Liver (tissue), 8 donors: ENCODE measurements at regions not wholly inside any gene's neighbourhood (a gene's known extent, or its start where the extent isn't known, plus 50 kb on each side); places are given as distances from the start of the nearest gene placed in this dataset.

Experiments
- DNase-seq: peaks from one replicate; pipeline ENCODE4 v3.0.0-alpha.2; 2017; ENCODE audit warnings: low spot score
- H3K27ac ChIP-seq, 2 donors: one replicate each; pipeline ENCODE4 v1.7.0; 2013; ENCODE audit warnings: inconsistent platforms in 2 of 2, low read length in 2 of 2, control low read depth in 1 of 2, low read depth in 1 of 2, mild to moderate bottlenecking in 1 of 2
- H3K27me3 ChIP-seq, 4 donors: one replicate each; pipeline versions ENCODE4 v1.6.1 to v1.7.0; 2013; ENCODE audit warnings: low read length in 3 of 4, inconsistent platforms in 1 of 4, mild to moderate bottlenecking in 1 of 4, moderate library complexity in 1 of 4; ENCODE audit not compliant: control insufficient read depth in 4 of 4, insufficient read depth in 4 of 4
- H3K36me3 ChIP-seq, 4 donors: one replicate each; pipeline versions ENCODE4 v1.6.1 to v1.7.0; 2013; ENCODE audit warnings: low read length in 3 of 4, mild to moderate bottlenecking in 3 of 4, low read depth in 1 of 4, moderate library complexity in 1 of 4; ENCODE audit not compliant: control insufficient read depth in 4 of 4, insufficient read depth in 3 of 4
- H3K4me1 ChIP-seq, 4 donors: one replicate each; pipeline versions ENCODE4 v1.6.1 to v1.7.0; 2013; ENCODE audit warnings: low read length in 3 of 4, mild to moderate bottlenecking in 3 of 4, moderate library complexity in 1 of 4; ENCODE audit not compliant: control insufficient read depth in 4 of 4, insufficient read depth in 4 of 4
- H3K4me3 ChIP-seq, 3 donors: one replicate each; pipeline versions ENCODE4 v1.6.1 to v1.7.0; 2013; ENCODE audit warnings: low read length in 3 of 3, control low read depth in 1 of 3, low read depth in 1 of 3, mild to moderate bottlenecking in 1 of 3
- H3K9ac ChIP-seq, 2 donors: one replicate each; pipeline ENCODE4 v1.7.0; 2013; ENCODE audit warnings: low read length in 2 of 2, mild to moderate bottlenecking in 2 of 2, moderate library complexity in 2 of 2, control low read depth in 1 of 2, low read depth in 1 of 2
- H3K9me3 ChIP-seq, 4 donors: one replicate each; pipeline versions ENCODE4 v1.6.1 to v1.7.0; 2013; ENCODE audit warnings: low read length in 3 of 4; ENCODE audit not compliant: control insufficient read depth in 4 of 4
- ATF3 ChIP-seq: IDR thresholded peaks from 2 replicates; pipeline ENCODE4 v1.6.1; 2016; ENCODE audit warnings: antibody characterized with exemption
- FOXA1 ChIP-seq: IDR thresholded peaks from 2 replicates; pipeline ENCODE4 v1.6.1; 2016; ENCODE audit warnings: antibody characterized with exemption
- HNF4A ChIP-seq, 2 donors: conservative IDR thresholded peaks; 2 replicates each; pipeline ENCODE4 v1.6.1; 2016; ENCODE audit warnings: antibody characterized with exemption in 2 of 2, mild to moderate bottlenecking in 2 of 2
- HNF4G ChIP-seq: IDR thresholded peaks from 2 replicates; pipeline ENCODE4 v1.6.1; 2016; ENCODE audit warnings: antibody characterized with exemption
- NR2F2 ChIP-seq: IDR thresholded peaks from 2 replicates; pipeline ENCODE4 v1.6.1; 2016; ENCODE audit warnings: antibody characterized with exemption
- RAD21 ChIP-seq, 2 donors: IDR thresholded peaks; 2 replicates each; pipeline ENCODE4 v1.6.1; 2016; ENCODE audit warnings: antibody characterized with exemption in 2 of 2, mild to moderate bottlenecking in 2 of 2
- REST ChIP-seq: IDR thresholded peaks from 2 replicates; pipeline ENCODE4 v1.6.1; 2016; ENCODE audit warnings: antibody characterized with exemption, mild to moderate bottlenecking
- RXRA ChIP-seq, 2 donors: IDR thresholded peaks; 2 replicates each; pipeline ENCODE4 v1.6.1; 2017 to 2018; ENCODE audit warnings: antibody characterized with exemption in 2 of 2, mild to moderate bottlenecking in 1 of 2
- SP1 ChIP-seq: IDR thresholded peaks from 2 replicates; pipeline ENCODE4 v1.6.1; 2018; ENCODE audit warnings: antibody characterized with exemption, mild to moderate bottlenecking
- TAF1 ChIP-seq: conservative IDR thresholded peaks from 2 replicates; pipeline ENCODE4 v1.6.1; 2016; ENCODE audit warnings: antibody characterized with exemption, mild to moderate bottlenecking
- YY1 ChIP-seq: IDR thresholded peaks from 2 replicates; pipeline ENCODE4 v1.6.1; 2016; ENCODE audit warnings: antibody characterized with exemption, mild to moderate bottlenecking
- WGBS: extraction: QIAGEN DNeasy Blood & Tissue Kit; methylation state at CpG from one replicate; pipeline ENCODE4 v1.1.7; 2013; 5-methylcytosine and 5-hydroxymethylcytosine counted together
- TF ChIP-seq, protein P1 (sequence below): fragments of 150-350 bp; IDR thresholded peaks from 2 replicates; pipeline ENCODE4 v1.5.1; 2017; ENCODE audit warnings: improper control_type of control experiment, low read depth, low read length; ENCODE audit not compliant: missing input control
- donor health status: healthy.
- donor health status: healthy.
- donor health status: healthy.
- donor health status: healthy.
- donor health status: healthy.

DNA sequence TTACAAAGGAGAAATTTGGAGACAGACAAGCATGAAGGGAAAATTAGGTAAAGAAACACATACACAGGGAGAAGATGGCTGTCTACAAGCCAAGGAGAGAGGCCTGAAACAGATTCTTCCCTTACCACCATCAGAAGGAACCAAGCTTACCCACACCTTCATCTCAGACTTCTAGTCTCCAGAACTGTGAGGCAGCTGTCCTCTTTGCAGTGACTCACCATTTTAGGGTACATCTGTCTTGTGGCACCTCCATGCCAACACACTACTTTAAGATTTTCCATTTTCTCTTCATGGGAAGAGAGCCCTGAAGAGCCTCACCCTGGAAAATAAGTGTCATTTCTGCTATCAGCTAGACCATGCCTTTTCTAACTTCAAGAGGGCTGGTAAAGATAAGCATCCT, 369.3 kb downstream of the FRK start:
- H3K36me3 ChIP-seq: no peaks in the 10 kb centered on the region
- H3K27me3 ChIP-seq: no peaks in the 10 kb centered on the region
- TF ChIP-seq ATF3: no peak
- no peak for TF ChIP-seq RXRA (IDR thresholded peaks at IDR 0.05)
- TF ChIP-seq RAD21 (IDR thresholded peaks at IDR 0.05): no peak
- TF ChIP-seq, protein P1, sequence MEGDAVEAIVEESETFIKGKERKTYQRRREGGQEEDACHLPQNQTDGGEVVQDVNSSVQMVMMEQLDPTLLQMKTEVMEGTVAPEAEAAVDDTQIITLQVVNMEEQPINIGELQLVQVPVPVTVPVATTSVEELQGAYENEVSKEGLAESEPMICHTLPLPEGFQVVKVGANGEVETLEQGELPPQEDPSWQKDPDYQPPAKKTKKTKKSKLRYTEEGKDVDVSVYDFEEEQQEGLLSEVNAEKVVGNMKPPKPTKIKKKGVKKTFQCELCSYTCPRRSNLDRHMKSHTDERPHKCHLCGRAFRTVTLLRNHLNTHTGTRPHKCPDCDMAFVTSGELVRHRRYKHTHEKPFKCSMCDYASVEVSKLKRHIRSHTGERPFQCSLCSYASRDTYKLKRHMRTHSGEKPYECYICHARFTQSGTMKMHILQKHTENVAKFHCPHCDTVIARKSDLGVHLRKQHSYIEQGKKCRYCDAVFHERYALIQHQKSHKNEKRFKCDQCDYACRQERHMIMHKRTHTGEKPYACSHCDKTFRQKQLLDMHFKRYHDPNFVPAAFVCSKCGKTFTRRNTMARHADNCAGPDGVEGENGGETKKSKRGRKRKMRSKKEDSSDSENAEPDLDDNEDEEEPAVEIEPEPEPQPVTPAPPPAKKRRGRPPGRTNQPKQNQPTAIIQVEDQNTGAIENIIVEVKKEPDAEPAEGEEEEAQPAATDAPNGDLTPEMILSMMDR: no peak
- no peak for TF ChIP-seq NR2F2
- TF ChIP-seq YY1: no peak
- no peak for TF ChIP-seq TAF1
- TF ChIP-seq REST: no peak
- no peak for TF ChIP-seq HNF4G
- no peak for TF ChIP-seq SP1
- no peak for TF ChIP-seq FOXA1
- no peak overlapping the region for H3K27ac ChIP-seq
- no peak overlapping the region for H3K9ac ChIP-seq
- no peak overlapping the region for H3K4me3 ChIP-seq
- H3K4me1 ChIP-seq: no peaks in the 10 kb centered on the region
- no peaks in the 10 kb centered on the region for H3K9me3 ChIP-seq
- DNase-seq: no peak

DNA sequence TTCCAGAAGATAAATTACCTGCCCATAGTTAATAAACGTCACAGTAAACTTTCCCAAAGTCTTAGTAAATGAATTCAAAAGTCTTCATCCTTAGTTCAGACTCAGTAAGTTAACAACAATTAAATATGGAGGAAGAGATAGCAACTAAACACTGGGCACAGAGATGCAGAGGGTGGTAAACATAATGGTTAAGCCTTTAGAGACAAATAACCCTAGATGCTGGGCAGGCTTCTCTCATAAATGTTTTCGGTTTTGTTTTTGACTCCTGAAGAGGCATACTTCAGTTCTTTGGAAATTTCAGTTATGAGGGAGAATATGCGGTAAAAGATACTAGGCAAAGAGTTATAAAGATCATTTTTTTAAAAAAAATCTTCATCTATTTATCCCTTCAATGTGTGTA, 369.8 kb downstream of the FRK start:
- no peaks in the 10 kb centered on the region for H3K9me3 ChIP-seq
- WGBS: 84% methylated on average over 3 of the region's 3 CpGs
- no peak overlapping the region for H3K27ac ChIP-seq
- H3K36me3 ChIP-seq: no peaks in the 10 kb centered on the region
- no peak overlapping the region for H3K9ac ChIP-seq
- H3K27me3 ChIP-seq: no peaks in the 10 kb centered on the region
- TF ChIP-seq, protein P1: no peak
- TF ChIP-seq HNF4A (conservative IDR thresholded peaks at IDR 0.05) (no peak), TAF1 (no peak), YY1 (no peak), FOXA1 (no peak), ATF3 (no peak)
- H3K4me3 ChIP-seq: no peak overlapping the region
- no peak for DNase-seq
- no peaks in the 10 kb centered on the region for H3K4me1 ChIP-seq
